OCI-LY7 (cell line): ENCODE measurements at regions not wholly inside any gene's neighbourhood (a gene's known extent, or its start where the extent isn't known, plus 50 kb on each side); places are given as distances from the start of the nearest gene placed in this dataset.

Experiments used
- BruUV-seq: library from RNA; stranded (reverse); fragments of 400-500 nt; replicated peaks from 2 replicates; lab custom pipeline; 2021; lab: Mats Ljungman, UMichigan
- CTCF ChIA-PET: fragments of 300-600 bp; sonication (Branson Sonifier 250); formaldehyde crosslinking; loops from one replicate; lab custom pipeline; 2022; ENCODE audit warnings: antibody characterized with exemption; ENCODE audit not compliant: unreplicated experiment; lab: Charles Lee
- POLR2A ChIA-PET: fragments of 300-600 bp; sonication (Branson Sonifier 250); formaldehyde crosslinking; loops from one replicate; lab custom pipeline; 2022; ENCODE audit warnings: antibody characterized with exemption; lab: Charles Lee
- DNase-seq: peaks from one replicate; pipeline ENCODE4 v3.0.0-alpha.2; 2015; ENCODE audit warnings: low spot score
- H2AFZ ChIP-seq: fragments of 200-600 bp; sonication (generic), shearing (Covaris generic); 2 replicates; pipeline ENCODE4 v1.6.1; 2014; ENCODE audit warnings: mild to moderate bottlenecking, antibody characterized with exemption, low read length, moderate library complexity
- H3K27ac ChIP-seq: fragments of 200-600 bp; sonication (generic); 2 replicates; pipeline ENCODE4 v1.5.1; 2014; ENCODE audit warnings: mixed run types, low read depth, mild to moderate bottlenecking, moderate library complexity, low read length, inconsistent platforms; ENCODE audit not compliant: poor library complexity, severe bottlenecking
- H3K36me3 ChIP-seq: fragments of 200-600 bp; sonication (generic); 2 replicates; pipeline ENCODE4 v1.6.1; 2014; ENCODE audit warnings: mild to moderate bottlenecking, antibody characterized with exemption, low read length, moderate library complexity, mixed read lengths; ENCODE audit not compliant: insufficient read depth
- H3K4me1 ChIP-seq: fragments of 200-600 bp; sonication (generic); 2 replicates; pipeline ENCODE4 v1.5.1; 2014; ENCODE audit warnings: mild to moderate bottlenecking, low read length; ENCODE audit not compliant: insufficient read depth, poor library complexity, severe bottlenecking
- H3K4me2 ChIP-seq: fragments of 200-600 bp; sonication (generic); 2 replicates; pipeline ENCODE4 v1.6.1; 2014; ENCODE audit warnings: mild to moderate bottlenecking, low read length
- H3K4me3 ChIP-seq: fragments of 200-600 bp; sonication (generic); 2 replicates; pipeline ENCODE4 v1.5.1; 2014; ENCODE audit warnings: mild to moderate bottlenecking, low read depth, low read length; ENCODE audit not compliant: poor library complexity, severe bottlenecking
- H3K79me2 ChIP-seq: fragments of 200-600 bp; sonication (generic); 2 replicates; pipeline ENCODE4 v1.6.1; 2016; ENCODE audit warnings: low read depth, mild to moderate bottlenecking, low read length, moderate library complexity, mixed read lengths; ENCODE audit not compliant: insufficient read depth
- H3K9me2 ChIP-seq: fragments of 200-600 bp; sonication (generic); 2 replicates; pipeline ENCODE4 v1.6.1; 2016; ENCODE audit warnings: mild to moderate bottlenecking, low read length, mixed read lengths; ENCODE audit not compliant: insufficient read depth
- H3K9me3 ChIP-seq: fragments of 200-600 bp; sonication (generic); 2 replicates; pipeline ENCODE4 v1.6.1; 2014; ENCODE audit warnings: mild to moderate bottlenecking, mixed run types, low read length, mixed read lengths
- H4K20me1 ChIP-seq: fragments of 200-600 bp; sonication (generic); 2 replicates; pipeline ENCODE4 v1.6.1; 2014; ENCODE audit warnings: mild to moderate bottlenecking, antibody characterized with exemption, low read length, moderate library complexity, mixed read lengths; ENCODE audit not compliant: insufficient read depth
- EZH2phosphoT487 ChIP-seq: fragments of 200-600 bp; sonication (generic); IDR thresholded peaks from 2 replicates; pipeline ENCODE4 v1.6.1; 2018; ENCODE audit warnings: low read depth, borderline replicate concordance, mild to moderate bottlenecking, mixed run types, antibody characterized with exemption, low read length, moderate library complexity, mixed read lengths
- intact Hi-C: fragments of 100-400 bp; cut with micrococcal nuclease; formaldehyde crosslinking; loops from one replicate; pipeline ENCODE4 v1.10.0; 2022; ENCODE audit not compliant: unreplicated experiment
- TF ChIP-seq, protein P1 (sequence below): fragments of 200-600 bp; sonication (generic); conservative IDR thresholded peaks from 2 replicates; pipeline ENCODE4 v1.5.1; 2014; ENCODE audit warnings: mild to moderate bottlenecking, antibody characterized with exemption, low read length, moderate library complexity, mixed read lengths

DNA sequence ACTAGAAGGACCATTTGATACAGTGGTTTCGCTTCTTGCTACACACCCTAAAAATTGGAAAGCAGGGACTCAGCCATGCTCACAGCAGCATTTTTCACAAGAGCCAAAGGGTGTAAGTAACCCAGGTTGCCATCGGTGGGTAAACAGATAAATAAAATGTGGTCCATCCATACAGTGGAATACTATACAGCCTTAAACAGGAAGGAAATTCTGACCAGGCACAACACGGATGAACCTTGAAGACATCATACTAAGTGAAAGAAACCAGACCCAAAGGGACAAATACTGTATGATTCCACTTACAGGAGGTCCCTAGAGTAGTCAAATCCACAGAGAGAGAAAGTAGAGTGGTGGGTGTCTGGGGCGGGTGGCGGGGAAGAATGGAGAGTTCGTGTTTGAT is 220.9 kb downstream of the PHETA1 start:
- TF ChIP-seq, protein P1, sequence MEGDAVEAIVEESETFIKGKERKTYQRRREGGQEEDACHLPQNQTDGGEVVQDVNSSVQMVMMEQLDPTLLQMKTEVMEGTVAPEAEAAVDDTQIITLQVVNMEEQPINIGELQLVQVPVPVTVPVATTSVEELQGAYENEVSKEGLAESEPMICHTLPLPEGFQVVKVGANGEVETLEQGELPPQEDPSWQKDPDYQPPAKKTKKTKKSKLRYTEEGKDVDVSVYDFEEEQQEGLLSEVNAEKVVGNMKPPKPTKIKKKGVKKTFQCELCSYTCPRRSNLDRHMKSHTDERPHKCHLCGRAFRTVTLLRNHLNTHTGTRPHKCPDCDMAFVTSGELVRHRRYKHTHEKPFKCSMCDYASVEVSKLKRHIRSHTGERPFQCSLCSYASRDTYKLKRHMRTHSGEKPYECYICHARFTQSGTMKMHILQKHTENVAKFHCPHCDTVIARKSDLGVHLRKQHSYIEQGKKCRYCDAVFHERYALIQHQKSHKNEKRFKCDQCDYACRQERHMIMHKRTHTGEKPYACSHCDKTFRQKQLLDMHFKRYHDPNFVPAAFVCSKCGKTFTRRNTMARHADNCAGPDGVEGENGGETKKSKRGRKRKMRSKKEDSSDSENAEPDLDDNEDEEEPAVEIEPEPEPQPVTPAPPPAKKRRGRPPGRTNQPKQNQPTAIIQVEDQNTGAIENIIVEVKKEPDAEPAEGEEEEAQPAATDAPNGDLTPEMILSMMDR = no peak
- TF ChIP-seq EZH2phosphoT487 = no peak
- Histone ChIP-seq H3K4me3 (no peak overlapping the region), H3K27ac (no peak overlapping the region), H4K20me1 (no peaks in the 10 kb centered on the region), H2AFZ (no peak overlapping the region), H3K79me2 (no peaks in the 10 kb centered on the region), H3K4me1 (no peaks in the 10 kb centered on the region), H3K9me2 (no peaks in the 10 kb centered on the region), H3K36me3 (no peaks in the 10 kb centered on the region), H3K9me3 (no peaks in the 10 kb centered on the region), H3K4me2 (no peak overlapping the region)
- CTCF ChIA-PET = no interaction called here
- no TSS peak for BruUV-seq
- no peak for DNase-seq
- intact Hi-C loops = no loop called here
- POLR2A ChIA-PET = no interaction called here

DNA sequence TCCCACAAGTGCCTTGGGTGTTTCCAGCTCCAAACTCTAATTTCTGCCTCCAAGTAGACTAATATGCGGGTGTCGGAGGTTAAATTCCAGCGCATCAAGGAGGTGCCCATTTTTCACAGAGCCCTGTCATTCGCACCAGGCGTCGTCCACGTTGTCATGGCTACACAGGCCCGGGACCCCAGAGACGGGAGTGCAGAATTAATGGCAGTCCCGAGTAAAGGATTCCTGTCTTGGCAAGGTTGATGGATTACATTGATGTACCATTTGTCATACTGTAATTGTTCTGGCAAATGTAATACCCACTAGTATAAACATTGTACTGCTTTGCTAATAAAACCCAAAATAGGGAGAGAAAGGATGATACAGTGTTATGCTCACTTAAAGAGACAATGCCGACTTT is 222.9 kb upstream of the MYL2 start:
- BruUV-seq = no TSS peak
- CTCF ChIA-PET = no interaction called here

DNA sequence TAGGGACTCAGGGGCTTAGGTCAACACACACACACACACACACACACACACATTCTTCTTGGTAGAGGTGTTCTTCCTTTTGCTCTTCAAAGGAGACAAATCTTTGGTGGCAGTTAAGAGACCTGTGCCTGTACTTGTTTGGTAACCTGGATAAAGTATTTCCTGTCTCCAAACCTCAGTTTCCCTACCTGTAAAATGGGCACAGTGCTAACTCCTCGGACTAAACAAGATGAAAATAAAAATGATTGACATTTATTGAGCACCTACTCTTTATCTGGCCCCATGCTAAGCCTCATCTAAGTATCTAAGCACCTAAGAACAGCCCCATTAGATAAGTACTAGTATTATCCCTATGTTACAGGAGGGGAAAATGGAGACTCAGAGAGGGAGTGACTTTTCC is 220.8 kb upstream of the MYL2 start:
- no peaks in the 10 kb centered on the region for H3K9me2 ChIP-seq
- TF ChIP-seq EZH2phosphoT487 = no peak
- TF ChIP-seq, protein P1 = no peak
- no peak for DNase-seq
- no peaks in the 10 kb centered on the region for H3K4me1 ChIP-seq
- H3K79me2 ChIP-seq = no peaks in the 10 kb centered on the region
- H3K4me2 ChIP-seq = no peak overlapping the region
- intact Hi-C loops = no loop called here
- H4K20me1 ChIP-seq = no peaks in the 10 kb centered on the region
- POLR2A ChIA-PET = interaction anchor here (0.6 kb wide), 1 partner anchor 29 kb away, joined by 4 read pairs; no protein-coding TSS in a partner anchor
- CTCF ChIA-PET = no interaction called here
- no peaks in the 10 kb centered on the region for H3K9me3 ChIP-seq
- no peaks in the 10 kb centered on the region for H3K36me3 ChIP-seq
- no TSS peak for BruUV-seq
- H3K27ac ChIP-seq = no peak overlapping the region
- H2AFZ ChIP-seq = no peak overlapping the region
- no peak overlapping the region for H3K4me3 ChIP-seq

More for the DNA sequence above, 222.9 kb upstream of the MYL2 start:
- Histone ChIP-seq H3K4me2 (no peak overlapping the region), H2AFZ (no peak overlapping the region), H3K79me2 (no peaks in the 10 kb centered on the region), H3K27ac (no peak overlapping the region), H3K9me2 (no peaks in the 10 kb centered on the region), H3K36me3 (no peaks in the 10 kb centered on the region), H3K9me3 (no peaks in the 10 kb centered on the region), H4K20me1 (no peaks in the 10 kb centered on the region), H3K4me1 (no peaks in the 10 kb centered on the region), H3K4me3 (no peak overlapping the region)
- DNase-seq = no peak
- POLR2A ChIA-PET = no interaction called here
- no peak for TF ChIP-seq EZH2phosphoT487
- TF ChIP-seq, protein P1 = no peak
- intact Hi-C loops = no loop called here
